Colonic mucosa (tissue), 4 donors: ENCODE measurements at regions not wholly inside any gene's neighbourhood (a gene's known extent, or its start where the extent isn't known, plus 50 kb on each side); places are given as distances from the start of the nearest gene placed in this dataset.

ENCODE experiments used
- DNase-seq: peaks from one replicate; pipeline ENCODE4 v3.0.0-alpha.2; 2020
- H3K27ac ChIP-seq: fragments of 200-600 bp; one replicate; pipeline ENCODE4 v1.8.0; 2021
- H3K27me3 ChIP-seq: fragments of 200-600 bp; one replicate; pipeline ENCODE4 v1.8.0; 2021
- H3K36me3 ChIP-seq: fragments of 200-600 bp; one replicate; pipeline ENCODE4 v1.8.0; 2021
- H3K4me1 ChIP-seq: fragments of 200-600 bp; one replicate; pipeline ENCODE4 v1.8.0; 2021; ENCODE audit warnings: mild to moderate bottlenecking
- H3K4me3 ChIP-seq: fragments of 200-600 bp; one replicate; pipeline ENCODE4 v1.8.0; 2021
- H3K9ac ChIP-seq, 2 donors: one replicate each; pipeline ENCODE4 v1.7.0; 2013; ENCODE audit warnings: control low read depth in 2 of 2, low read depth in 2 of 2, low read length in 2 of 2
- H3K9me3 ChIP-seq: fragments of 200-600 bp; one replicate; pipeline ENCODE4 v1.8.0; 2021
- CTCF ChIP-seq: fragments of 200-600 bp; IDR thresholded peaks from one replicate; pipeline ENCODE4 v1.8.0; 2022; ENCODE audit warnings: antibody characterized with exemption, mild to moderate bottlenecking
- intact Hi-C: fragments of 100-400 bp; cut with DNase I; formaldehyde crosslinking; loops from one replicate; pipeline ENCODE4 v1.14.1; 2022
- donor health status: healthy.
- donor health status: DM: no; HTN: no; CAD: no.
- donor health status: DM: no; HTN: no; CAD: no.

- Histone ChIP-seq H3K27ac (no peak overlapping the region), H3K9me3 (no peaks in the 10 kb centered on the region), H3K36me3 (no peaks in the 10 kb centered on the region), H3K4me1 (peaks cover 6% of the 10 kb centered on the region), H3K4me3 (no peak overlapping the region), H3K27me3 (no peaks in the 10 kb centered on the region), H3K9ac (no peak overlapping the region)
- no peak for TF ChIP-seq CTCF
- DNase-seq, result no peak
- intact Hi-C loops, result no loop called here
Observed at GRCh38 chr16:11492808-11493530, 93.8 kb downstream of the LITAF start.

GRCh38 chr16:11493531-11493929 lies 93.2 kb downstream of the LITAF start:
- no peaks in the 10 kb centered on the region for H3K27me3 ChIP-seq
- H3K9me3 ChIP-seq, result no peaks in the 10 kb centered on the region
- H3K9ac ChIP-seq, result no peak overlapping the region
- H3K27ac ChIP-seq, result no peak overlapping the region
- H3K36me3 ChIP-seq, result no peaks in the 10 kb centered on the region
- H3K4me1 ChIP-seq, result peaks cover 6% of the 10 kb centered on the region
- TF ChIP-seq CTCF, result no peak
- intact Hi-C loops, result no loop called here
- no peak for DNase-seq
- H3K4me3 ChIP-seq, result no peak overlapping the region

GRCh38 chr16:11494029-11494428 lies 92.7 kb downstream of the LITAF start:
- H3K4me3 ChIP-seq, result no peak overlapping the region
- TF ChIP-seq CTCF, result no peak
- H3K36me3 ChIP-seq, result no peaks in the 10 kb centered on the region
- peaks cover 6% of the 10 kb centered on the region for H3K4me1 ChIP-seq
- no peaks in the 10 kb centered on the region for H3K27me3 ChIP-seq
- intact Hi-C loops, result no loop called here
- H3K27ac ChIP-seq, result no peak overlapping the region
- no peak overlapping the region for H3K9ac ChIP-seq
- H3K9me3 ChIP-seq, result no peaks in the 10 kb centered on the region
- DNase-seq, result no peak

- Histone ChIP-seq H3K9me3 (no peaks in the 10 kb centered on the region), H3K4me3 (no peak overlapping the region), H3K27ac (no peak overlapping the region), H3K9ac (no peak overlapping the region), H3K27me3 (no peaks in the 10 kb centered on the region), H3K36me3 (no peaks in the 10 kb centered on the region), H3K4me1 (peaks cover 6% of the 10 kb centered on the region)
- DNase-seq, result no peak
- TF ChIP-seq CTCF, result no peak
- intact Hi-C loops, result no loop called here
Observed at GRCh38 chr16:11494433-11494832, 92.3 kb downstream of the LITAF start.

- Histone ChIP-seq H3K27me3 (no peaks in the 10 kb centered on the region), H3K27ac (no peak overlapping the region), H3K4me1 (peaks cover 6% of the 10 kb centered on the region), H3K36me3 (no peaks in the 10 kb centered on the region), H3K4me3 (no peak overlapping the region), H3K9me3 (no peaks in the 10 kb centered on the region), H3K9ac (no peak overlapping the region)
- DNase-seq, result no peak
- no peak for TF ChIP-seq CTCF
- intact Hi-C loops, result no loop called here
Observed at GRCh38 chr16:11495066-11495407, 91.7 kb downstream of the LITAF start.
